IPS DF 6.9 (cell line): ENCODE measurements at regions not wholly inside any gene's neighbourhood (a gene's known extent, or its start where the extent isn't known, plus 50 kb on each side); places are given as distances from the start of the nearest gene placed in this dataset.

ENCODE experiments used
- DNase-seq: peaks from one replicate; pipeline ENCODE4 v3.0.0-alpha.2; 2013; ENCODE audit warnings: low read depth, low spot score
- H3K27ac ChIP-seq: one replicate; pipeline ENCODE4 v1.5.1; 2013; ENCODE audit warnings: low read length, control low read depth
- H3K27me3 ChIP-seq: 2 replicates; pipeline ENCODE4 v1.6.1; 2013; ENCODE audit warnings: mild to moderate bottlenecking, low read length; ENCODE audit not compliant: control insufficient read depth, insufficient read depth
- H3K36me3 ChIP-seq: 2 replicates; pipeline ENCODE4 v1.6.1; 2013; ENCODE audit warnings: low read length; ENCODE audit not compliant: control insufficient read depth, insufficient read depth
- H3K4me1 ChIP-seq: 2 replicates; pipeline ENCODE4 v1.6.1; 2013; ENCODE audit warnings: low read length; ENCODE audit not compliant: control insufficient read depth, insufficient read depth
- H3K4me3 ChIP-seq: 2 replicates; pipeline ENCODE4 v1.5.1; 2013; ENCODE audit warnings: mild to moderate bottlenecking, low read length
- H3K9me3 ChIP-seq: 2 replicates; pipeline ENCODE4 v1.6.1; 2013; ENCODE audit warnings: low read length, inconsistent platforms; ENCODE audit not compliant: control insufficient read depth, insufficient read depth
- WGBS: extraction: QIAGEN DNeasy Blood & Tissue Kit; methylation state at CpG from one replicate; pipeline ENCODE4 v1.1.7; 2013; ENCODE audit warnings: mixed read lengths, missing lambda C conversion rate; ENCODE audit not compliant: insufficient read length, insufficient coverage; 5-methylcytosine and 5-hydroxymethylcytosine counted together

DNA sequence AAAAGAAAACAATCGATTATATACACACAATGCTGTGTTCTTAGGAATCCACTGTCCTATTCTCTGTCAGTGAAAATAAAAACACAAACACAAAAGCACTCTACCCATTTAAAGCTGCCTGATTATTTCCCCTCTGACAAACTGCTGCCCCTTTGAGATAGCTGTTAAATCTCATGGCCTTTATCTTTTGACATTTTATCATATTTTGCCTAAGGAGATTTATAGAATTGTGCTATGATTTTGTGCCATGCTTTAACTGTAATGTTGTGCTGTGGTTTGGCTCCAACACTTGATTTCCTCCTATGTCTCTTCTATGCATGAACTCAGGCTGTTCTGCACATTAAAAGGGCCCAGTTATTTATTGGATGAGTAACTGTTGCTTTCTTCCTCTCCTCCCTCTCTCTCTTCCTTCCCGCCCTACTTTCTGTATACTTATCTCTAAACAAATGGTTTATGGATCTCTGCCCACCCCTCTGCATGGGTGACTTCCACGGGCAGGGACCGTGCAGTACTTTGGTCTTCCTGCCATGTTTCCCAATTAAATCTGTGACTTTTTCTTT, 1096.6 kb downstream of the TSN start:
- H3K27ac ChIP-seq = no peak overlapping the region
- no peaks in the 10 kb centered on the region for H3K27me3 ChIP-seq
- WGBS = no CpG with 5 or more reads among the region's 4 CpGs
- no peaks in the 10 kb centered on the region for H3K4me1 ChIP-seq
- no peaks in the 10 kb centered on the region for H3K36me3 ChIP-seq
- H3K4me3 ChIP-seq = no peak overlapping the region
- H3K9me3 ChIP-seq = no peaks in the 10 kb centered on the region
- DNase-seq = no peak

DNA sequence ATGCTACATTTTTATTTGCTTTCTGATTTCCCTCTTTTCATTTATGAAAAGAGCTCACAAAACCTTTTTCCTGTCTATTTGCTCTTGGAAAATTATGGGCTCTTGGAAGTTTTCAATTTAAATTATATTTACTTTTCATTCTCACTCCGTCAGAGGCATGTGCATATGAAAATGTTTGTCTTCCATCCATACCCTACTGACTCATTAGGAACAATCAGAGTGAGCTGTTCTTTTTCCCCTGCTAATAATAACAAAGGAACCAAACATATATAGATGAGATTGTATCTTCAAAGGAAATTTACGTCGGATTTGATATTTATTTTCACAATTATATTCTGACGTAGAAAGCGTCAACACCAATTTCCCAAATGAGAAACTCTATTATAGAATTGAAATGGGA, 1101.2 kb downstream of the TSN start:
- no peaks in the 10 kb centered on the region for H3K9me3 ChIP-seq
- no peaks in the 10 kb centered on the region for H3K36me3 ChIP-seq
- no CpG with 5 or more reads among the region's 5 CpGs for WGBS
- DNase-seq = no peak
- no peaks in the 10 kb centered on the region for H3K27me3 ChIP-seq
- H3K27ac ChIP-seq = no peak overlapping the region
- H3K4me3 ChIP-seq = no peak overlapping the region
- H3K4me1 ChIP-seq = 0 out of 2 replicates have a peak, but pooled peaks cover 3% of the 10 kb centered on the region

DNA sequence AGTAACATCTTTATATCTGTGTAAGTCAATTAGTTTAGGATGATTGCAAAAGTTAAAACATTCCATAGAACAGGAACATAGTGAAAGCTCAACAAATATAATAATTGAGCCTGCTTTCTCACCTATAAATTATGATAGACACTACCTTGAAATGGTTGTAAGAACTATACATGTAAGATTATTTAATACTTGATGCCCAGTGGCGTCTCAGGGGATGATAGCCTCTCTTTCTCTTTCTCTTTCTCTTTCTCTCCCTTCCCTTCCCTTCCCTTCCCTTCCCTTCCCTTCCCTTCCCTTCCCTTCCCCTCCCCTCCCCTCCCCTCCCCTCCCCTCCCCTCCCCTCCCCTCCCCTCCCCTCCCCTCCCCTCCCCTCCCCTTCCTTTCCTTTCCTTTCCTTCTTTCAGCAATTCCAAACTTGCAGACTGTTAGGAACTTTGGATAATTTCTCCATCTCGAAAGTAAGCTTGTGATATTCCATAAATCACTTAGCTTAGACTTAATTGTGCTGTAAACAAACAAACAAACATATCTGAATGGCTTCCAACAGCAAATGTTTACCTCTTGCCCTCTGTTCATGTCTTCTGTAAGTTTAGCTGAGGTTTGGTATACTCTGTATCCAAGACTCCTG, 1102.7 kb downstream of the TSN start:
- Histone ChIP-seq H3K4me3 (no peak overlapping the region), H3K36me3 (no peaks in the 10 kb centered on the region), H3K4me1 (0 out of 2 replicates have a peak, but pooled peaks cover 3% of the 10 kb centered on the region), H3K9me3 (no peaks in the 10 kb centered on the region), H3K27me3 (no peaks in the 10 kb centered on the region), H3K27ac (no peak overlapping the region)
- no peak for DNase-seq
- WGBS = no CpG with 5 or more reads among the region's 2 CpGs

DNA sequence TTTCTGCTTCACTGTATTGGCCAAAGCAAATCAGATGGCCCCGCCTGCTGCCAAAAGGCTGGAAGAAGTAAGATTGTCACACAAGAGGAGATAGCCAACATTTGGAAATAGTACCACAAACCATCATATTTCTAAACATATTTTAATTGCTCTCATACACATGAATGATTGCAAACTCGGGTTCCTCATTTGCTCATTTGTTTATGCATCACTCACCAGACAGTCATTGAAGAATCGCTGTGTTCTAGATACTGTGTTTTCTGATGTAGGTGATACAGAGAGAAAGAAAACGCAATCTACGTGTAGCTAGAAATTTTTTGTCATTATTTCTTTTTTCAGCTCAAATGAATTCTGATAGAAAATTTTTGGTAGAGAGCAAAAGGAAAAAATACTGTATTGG, 1103.4 kb downstream of the TSN start:
- Histone ChIP-seq H3K4me3 (no peak overlapping the region), H3K36me3 (no peaks in the 10 kb centered on the region), H3K27me3 (no peaks in the 10 kb centered on the region), H3K9me3 (no peaks in the 10 kb centered on the region), H3K4me1 (0 out of 2 replicates have a peak, but pooled peaks cover 3% of the 10 kb centered on the region), H3K27ac (no peak overlapping the region)
- no peak for DNase-seq
- no CpG with 5 or more reads among the region's 5 CpGs for WGBS

DNA sequence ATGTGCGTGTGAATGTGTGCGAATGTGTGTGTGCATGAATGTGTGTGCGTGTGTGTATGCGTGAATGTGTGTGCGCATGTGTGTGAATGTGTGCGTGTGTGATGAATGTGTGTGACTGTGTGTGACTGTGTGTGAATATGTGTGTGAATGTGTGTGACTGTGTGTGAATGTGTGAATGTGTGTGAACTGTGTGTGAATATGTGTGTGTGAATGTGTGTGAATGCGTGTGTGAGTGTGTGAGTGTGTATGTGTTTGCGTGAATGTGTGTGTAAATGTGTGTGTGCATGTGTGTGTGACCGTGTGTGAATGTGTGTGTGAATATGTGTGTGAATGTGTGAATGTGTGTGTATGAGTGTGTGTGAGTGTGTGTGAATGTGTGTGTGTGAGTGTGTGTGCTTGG, 1103.8 kb downstream of the TSN start:
- Histone ChIP-seq H3K9me3 (no peaks in the 10 kb centered on the region), H3K4me3 (no peak overlapping the region), H3K27ac (no peak overlapping the region), H3K4me1 (0 out of 2 replicates have a peak, but pooled peaks cover 3% of the 10 kb centered on the region), H3K36me3 (no peaks in the 10 kb centered on the region), H3K27me3 (no peaks in the 10 kb centered on the region)
- no peak for DNase-seq
- WGBS = 100% methylated on average over 9 of the region's 9 CpGs

DNA sequence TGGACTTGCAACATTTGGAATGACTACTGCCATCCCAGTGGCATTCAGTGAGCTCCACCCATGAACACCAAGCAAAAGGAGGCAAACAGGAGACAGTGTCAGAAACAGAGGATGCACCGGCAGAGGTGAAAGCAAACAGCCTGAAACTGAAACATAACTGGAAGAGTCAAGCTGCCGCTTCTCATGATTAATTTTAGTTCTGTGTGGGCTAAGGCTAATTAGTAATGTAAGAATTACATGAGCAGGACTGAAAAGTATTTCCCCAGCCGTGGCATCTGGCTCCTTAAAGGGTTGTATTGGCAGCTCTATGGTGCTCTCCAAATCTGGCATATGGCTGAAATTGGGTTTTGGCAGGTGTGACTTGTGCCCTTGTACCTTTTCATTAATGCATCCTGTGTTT, 1108.1 kb downstream of the TSN start:
- Histone ChIP-seq H3K4me3 (no peak overlapping the region), H3K27me3 (no peaks in the 10 kb centered on the region), H3K36me3 (no peaks in the 10 kb centered on the region), H3K9me3 (no peaks in the 10 kb centered on the region), H3K4me1 (no peaks in the 10 kb centered on the region), H3K27ac (no peak overlapping the region)
- no peak for DNase-seq
- no CpG with 5 or more reads among the region's 3 CpGs for WGBS

DNA sequence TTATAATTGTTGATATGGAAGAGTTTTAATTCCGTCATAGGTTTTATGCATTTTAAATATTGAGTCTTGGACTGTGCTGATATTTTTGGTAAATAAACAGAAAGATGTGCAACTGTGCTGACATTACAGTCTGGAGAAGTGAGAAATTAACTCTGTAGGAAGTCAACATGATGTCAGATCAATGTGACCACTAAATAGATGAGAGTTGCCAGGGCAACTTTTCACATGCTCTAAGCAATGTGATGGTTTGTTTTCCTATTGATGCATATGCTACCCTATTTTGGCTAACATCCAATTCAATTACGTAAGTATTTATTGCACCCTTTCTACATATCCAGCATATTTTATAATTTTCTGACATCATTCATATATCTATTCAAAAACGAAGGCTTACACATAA, 1109.3 kb downstream of the TSN start:
- DNase-seq = no peak
- Histone ChIP-seq H3K4me3 (no peak overlapping the region), H3K27me3 (no peaks in the 10 kb centered on the region), H3K36me3 (no peaks in the 10 kb centered on the region), H3K27ac (no peak overlapping the region), H3K4me1 (no peaks in the 10 kb centered on the region), H3K9me3 (no peaks in the 10 kb centered on the region)
- WGBS = 100% methylated on average over 1 of the region's 3 CpGs

DNA sequence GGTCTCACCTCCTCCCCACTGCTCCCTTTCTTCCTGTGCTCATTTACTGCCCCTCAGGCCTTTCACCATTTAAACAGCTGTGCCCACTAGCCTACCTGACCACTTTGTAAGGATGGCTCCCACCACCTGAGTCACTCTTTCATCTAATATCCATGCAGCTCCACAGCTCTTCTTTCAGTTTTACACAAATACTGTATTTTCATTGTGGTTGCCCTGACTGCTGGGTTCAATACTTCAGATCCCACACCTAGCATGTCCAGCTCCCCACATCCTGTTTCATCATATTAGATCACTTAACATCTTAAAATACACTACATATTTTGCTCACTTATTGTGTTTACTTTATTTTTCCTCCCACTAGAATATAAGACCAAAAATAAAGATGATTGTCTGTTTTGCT, 1110.6 kb downstream of the TSN start:
- no peak for DNase-seq
- no peak overlapping the region for H3K27ac ChIP-seq
- no peaks in the 10 kb centered on the region for H3K36me3 ChIP-seq
- H3K27me3 ChIP-seq = no peaks in the 10 kb centered on the region
- no peaks in the 10 kb centered on the region for H3K9me3 ChIP-seq
- H3K4me1 ChIP-seq = no peaks in the 10 kb centered on the region
- no peak overlapping the region for H3K4me3 ChIP-seq

DNA sequence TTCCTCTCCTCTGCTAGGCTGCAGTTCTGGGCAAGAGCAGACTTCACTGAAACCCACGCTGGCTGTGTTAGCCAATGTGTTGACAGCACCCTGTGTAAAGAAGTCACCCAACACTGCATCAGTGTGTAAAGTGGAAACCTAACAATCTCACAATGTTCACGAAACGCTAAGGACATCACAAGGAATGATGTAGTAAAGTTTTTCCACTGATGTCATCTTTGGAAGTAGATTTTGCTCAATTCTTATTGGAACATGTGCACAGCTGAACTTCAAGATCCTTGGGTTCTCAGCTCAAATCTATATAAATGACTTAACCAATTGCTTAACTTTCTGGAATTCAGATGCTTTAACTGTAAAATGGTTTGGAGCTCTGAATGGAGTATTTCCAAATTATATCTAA, 1112.5 kb downstream of the TSN start:
- no peaks in the 10 kb centered on the region for H3K36me3 ChIP-seq
- no CpG with 5 or more reads among the region's 3 CpGs for WGBS
- no peak overlapping the region for H3K4me3 ChIP-seq
- no peaks in the 10 kb centered on the region for H3K4me1 ChIP-seq
- H3K27ac ChIP-seq = no peak overlapping the region
- no peak for DNase-seq
- no peaks in the 10 kb centered on the region for H3K27me3 ChIP-seq
- H3K9me3 ChIP-seq = no peaks in the 10 kb centered on the region

DNA sequence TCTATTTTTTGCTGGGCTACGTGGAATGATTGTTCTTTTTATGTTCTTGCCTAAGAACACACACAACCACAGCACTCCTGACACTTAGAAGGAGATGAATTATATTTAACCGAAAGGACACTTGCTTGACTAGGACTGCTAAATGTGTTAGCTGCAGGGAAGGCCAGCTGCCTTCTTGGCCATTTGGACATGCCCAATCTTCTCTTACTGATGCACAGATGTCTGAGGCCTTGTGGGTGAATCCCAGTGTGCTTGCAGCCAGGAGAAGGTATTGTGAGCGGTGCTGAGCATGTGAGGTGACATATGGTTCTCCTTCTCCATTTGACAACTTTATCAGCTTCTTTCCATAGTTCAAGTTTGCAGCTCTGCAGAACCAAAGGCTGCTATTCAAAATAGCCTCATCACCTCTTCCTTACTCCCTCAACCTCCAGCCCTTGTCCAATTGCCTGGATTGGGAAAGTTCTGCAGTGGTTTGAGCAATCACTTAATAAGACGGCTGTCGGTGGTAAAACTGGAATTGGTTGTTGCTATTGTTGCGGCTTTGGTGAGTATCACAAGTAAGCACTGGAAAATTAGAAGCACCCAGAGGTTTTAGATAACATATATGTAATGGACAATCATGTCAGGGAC, 1113.3 kb downstream of the TSN start:
- Histone ChIP-seq H3K27ac (no peak overlapping the region), H3K4me3 (no peak overlapping the region), H3K36me3 (no peaks in the 10 kb centered on the region), H3K9me3 (no peaks in the 10 kb centered on the region), H3K4me1 (no peaks in the 10 kb centered on the region), H3K27me3 (no peaks in the 10 kb centered on the region)
- no peak for DNase-seq
- WGBS = no CpG with 5 or more reads among the region's 6 CpGs

DNA sequence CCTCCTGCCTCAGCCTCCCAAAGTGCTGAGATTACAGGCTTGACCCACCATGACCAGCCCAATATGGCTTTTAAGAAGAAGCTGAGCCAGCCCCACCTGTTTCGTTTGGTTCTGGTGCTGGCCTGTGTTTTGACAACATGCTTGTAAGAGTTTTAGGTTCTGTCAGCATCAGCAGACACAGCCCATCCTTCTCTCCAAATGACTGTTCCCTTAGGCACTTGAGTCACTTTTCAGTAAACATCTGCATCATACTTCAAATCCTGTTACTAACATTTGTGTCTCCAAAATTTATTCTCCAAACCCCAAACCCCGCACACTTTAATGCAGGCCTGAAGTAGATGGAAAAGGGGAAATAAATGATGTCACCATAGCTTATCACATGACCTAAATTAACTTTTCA, 1118.5 kb downstream of the TSN start:
- Histone ChIP-seq H3K27me3 (no peaks in the 10 kb centered on the region), H3K36me3 (no peaks in the 10 kb centered on the region), H3K4me3 (no peak overlapping the region), H3K27ac (no peak overlapping the region), H3K4me1 (no peaks in the 10 kb centered on the region), H3K9me3 (no peaks in the 10 kb centered on the region)
- WGBS = 100% methylated on average over 1 of the region's 2 CpGs
- no peak for DNase-seq
